Lung microvascular endothelial cell (primary cell): ENCODE measurements at regions not wholly inside any gene's neighbourhood (a gene's known extent, or its start where the extent isn't known, plus 50 kb on each side); places are given as distances from the start of the nearest gene placed in this dataset.
"Not testable (repeated sequence)": the region's sequence is repeated elsewhere in the genome, so short reads cannot be mapped to it uniquely, and the experiment has no call there.

Source experiments
- DNase-seq, 2 donors: peaks; one replicate each; pipeline versions ENCODE4 v3.0.0 to v3.0.0-alpha.2; 2010; ENCODE audit warnings: low read depth in 2 of 2

DNA sequence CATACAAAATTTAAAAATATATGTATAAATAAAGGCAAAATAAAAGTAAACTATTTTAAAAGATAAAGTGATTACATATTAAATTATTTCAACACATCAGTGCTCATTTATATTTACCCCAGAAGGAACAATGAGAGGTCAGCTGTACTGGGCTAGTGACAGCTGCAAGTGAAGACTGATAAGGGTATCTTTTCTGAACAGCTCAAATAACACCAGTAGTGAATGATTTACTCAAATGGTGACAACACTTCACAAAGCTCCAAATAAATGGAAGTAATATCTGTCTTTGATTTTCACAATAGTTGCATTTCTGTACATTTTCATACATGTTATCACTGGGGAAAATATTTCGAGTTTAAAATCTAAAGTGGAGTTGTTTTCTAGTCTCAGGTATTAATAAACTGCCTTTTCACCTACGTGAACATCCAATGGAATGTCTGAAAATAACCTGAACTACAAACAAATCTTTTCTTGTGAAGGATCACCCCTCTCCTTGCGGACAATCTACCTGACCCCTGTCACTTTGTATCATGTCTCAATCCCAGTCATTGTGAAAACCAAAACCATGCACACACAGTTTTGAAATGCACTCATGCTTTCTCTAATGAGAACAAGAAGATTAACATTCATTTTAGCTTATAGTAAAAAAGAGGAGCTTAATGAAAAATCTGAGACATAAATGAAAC is 1928.8 kb upstream of the CELF4 start:
- DNase-seq, result no peak

DNA sequence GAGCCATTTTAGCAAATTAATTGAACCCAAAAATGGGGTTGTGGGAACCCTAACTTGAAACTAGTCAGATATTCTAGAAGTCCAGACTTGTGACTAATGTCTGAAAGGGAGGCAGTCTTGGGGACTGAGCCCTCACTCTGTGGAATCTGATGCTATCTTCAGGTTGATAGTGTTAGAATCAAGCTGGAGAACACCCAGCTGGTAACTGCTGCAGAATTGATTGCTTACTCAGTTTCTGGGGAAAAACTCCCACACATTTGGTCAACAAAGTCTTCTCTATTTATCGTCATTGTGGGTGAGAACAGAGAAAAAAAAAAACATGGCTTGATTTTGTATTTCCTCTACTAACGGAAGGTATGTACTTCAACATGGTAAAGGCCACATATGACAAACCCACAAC is 1925.8 kb upstream of the CELF4 start:
- DNase-seq, result no peak

DNA sequence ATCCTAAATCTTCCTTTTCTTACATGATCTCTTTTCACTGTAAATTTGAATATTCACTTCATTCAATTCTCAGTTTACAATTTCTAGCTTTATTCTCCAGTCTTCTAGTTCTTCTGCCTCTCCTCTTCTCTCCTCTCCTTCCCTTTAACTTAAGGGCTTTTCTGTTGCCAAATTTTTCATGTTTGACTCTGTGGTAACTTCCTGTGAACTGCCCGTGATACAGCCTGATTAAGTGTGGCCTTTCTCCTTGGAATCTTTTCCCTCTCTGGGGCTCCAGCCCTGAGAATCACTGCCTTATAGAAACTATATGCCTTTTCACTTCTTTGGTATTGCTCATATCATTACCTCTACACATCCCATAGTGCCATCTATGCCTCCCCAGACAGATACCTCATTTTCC is 1923.8 kb upstream of the CELF4 start:
- DNase-seq, result peak in 1 of 2 donors; percentile 5

DNA sequence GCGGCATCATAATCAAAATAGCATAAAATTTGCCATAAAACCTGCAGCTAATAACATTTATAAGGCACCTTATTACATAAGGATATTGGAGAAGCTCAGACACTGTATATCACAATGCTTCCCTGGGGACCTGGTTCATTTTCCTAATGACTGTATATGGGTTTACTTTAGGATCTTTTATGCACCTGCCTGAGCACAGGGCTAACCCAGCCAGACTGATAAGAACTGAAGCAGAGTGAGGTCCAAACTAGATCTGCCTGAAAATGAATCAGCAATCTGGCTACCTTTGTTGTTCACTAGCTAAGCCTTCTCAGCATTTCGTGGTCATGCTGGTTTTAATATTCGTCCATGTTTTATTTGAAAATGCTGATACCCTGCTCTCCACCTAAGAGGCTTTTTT is 1922.3 kb upstream of the CELF4 start:
- no peak for DNase-seq

DNA sequence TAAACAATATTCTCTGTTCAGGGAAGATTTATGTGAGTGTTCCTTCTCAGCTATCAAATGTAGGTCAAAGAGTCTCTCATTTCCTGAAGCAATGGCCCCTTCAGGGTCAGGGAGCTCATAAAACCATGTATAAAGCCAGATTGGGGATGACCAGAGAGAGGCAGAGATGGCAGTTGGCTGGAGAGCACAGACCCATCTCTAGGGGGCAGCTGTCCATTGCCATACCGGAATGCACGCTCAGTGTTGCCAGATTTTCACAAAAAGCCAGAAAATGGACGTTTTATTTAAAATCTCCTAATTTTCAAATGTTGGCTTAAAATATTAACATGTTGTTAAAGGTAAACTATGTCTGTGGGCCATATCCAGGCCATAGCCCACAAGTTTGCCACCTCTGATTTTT is 1920.7 kb upstream of the CELF4 start:
- DNase-seq, result no peak

DNA sequence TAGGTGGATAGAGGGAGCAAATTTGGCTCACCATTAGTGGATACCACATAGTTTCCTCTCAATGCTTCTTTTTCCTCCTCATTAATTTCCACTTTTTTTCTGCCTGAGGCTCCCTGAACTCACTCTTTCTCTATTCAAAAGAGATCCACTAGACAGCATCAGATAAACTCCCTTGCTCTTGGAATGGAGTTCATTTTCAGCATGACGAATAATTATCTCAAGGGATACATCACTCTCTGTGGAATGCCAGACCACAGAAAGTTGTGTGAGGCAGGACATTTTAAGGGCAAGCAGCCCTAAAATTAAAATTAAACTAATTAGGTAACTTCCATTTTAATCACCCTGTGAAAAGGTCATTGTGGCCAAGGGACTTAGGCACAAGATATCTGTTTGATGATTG is 1920.1 kb upstream of the CELF4 start:
- DNase-seq, result no peak

DNA sequence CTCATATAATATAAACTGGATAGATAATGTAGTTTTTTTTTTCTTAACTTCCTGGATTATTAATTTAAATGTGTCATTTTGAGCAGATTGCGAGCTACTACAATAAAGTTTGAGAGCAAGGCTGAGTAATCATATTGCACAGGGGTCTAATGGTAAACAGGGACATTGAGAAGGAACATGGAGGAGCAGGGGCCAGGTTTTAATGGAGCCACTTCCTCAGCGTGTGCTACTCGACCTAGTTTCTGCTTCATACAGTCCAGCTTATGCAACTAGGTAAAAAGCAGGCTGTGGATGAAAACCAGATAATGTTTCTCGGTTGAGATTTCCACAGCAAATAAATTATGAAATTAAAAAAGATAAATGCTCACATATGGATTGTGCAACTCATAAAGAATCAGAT is 1915.7 kb upstream of the CELF4 start:
- no peak for DNase-seq

DNA sequence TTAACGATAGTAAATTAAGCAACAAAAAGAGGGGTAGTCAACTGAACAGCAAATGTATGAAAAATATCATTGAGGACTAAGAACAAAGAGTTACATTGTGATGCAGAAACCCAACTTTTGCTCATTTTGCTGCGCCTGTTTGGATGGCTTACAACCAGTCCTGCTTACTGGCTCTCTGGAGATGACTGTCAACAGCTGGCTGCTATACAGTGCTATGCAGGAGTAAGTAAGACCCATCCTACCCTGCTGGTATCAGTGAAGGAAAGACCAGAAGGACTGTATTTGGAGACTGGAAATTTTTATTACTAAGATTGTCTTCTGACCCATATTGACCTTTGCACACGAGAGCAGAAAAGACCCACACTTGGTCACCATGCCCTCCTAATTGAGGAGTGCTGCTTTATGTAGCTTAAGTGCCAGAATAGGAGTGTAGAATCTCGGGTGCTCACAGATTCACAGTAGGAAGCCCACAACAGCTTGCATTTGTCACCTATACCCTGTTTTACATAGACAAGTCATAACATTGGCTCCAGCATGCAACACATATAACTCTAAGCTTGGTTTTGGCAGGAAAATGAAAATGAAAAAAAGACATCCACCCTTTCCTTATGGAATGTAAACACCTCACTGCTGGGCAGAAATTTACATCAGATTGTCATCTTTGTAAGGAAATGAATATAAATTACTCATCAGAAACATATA is 1915.0 kb upstream of the CELF4 start:
- DNase-seq, result peak in 1 of 2 donors; percentile 1

DNA sequence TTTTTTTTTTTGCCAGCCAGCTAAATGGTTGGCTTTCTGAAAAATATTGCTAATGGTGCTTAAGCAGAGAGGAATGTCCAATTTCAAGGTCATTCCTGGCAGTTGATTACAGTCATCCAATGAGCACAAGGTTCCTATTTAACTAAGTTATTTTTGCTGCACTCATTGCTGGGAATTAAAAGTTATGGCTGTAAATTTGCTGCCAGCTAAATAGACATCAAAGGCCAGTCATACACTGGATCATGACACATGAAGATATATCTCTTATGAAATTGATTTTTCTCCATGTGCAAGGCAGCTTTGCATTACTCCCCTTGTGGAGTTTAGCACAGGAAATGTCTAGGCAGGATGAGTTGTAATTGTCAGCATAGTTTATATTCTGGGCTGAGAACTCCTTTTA is 1898.4 kb upstream of the CELF4 start:
- DNase-seq, result peak; percentile 22 to 43

DNA sequence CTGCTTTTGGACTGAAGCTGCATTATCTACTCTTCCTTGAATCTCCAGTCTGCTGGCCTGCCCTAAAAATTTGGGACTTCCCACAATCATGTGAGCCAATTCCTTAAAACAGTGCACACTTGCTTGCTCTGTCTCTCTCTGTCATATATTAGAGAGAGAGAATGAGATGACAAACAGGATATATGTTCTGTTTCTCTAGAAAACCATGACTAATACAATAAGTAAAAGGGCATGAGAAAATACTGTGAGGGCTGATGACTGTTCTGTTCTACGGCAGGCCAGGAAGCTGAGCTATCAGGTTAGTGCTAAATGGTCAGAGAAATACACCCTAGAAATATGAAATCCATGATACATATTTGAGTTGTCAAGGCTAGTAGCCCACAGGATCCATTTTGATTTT is 1896.8 kb upstream of the CELF4 start:
- peak; percentile 67 to 87 for DNase-seq

DNA sequence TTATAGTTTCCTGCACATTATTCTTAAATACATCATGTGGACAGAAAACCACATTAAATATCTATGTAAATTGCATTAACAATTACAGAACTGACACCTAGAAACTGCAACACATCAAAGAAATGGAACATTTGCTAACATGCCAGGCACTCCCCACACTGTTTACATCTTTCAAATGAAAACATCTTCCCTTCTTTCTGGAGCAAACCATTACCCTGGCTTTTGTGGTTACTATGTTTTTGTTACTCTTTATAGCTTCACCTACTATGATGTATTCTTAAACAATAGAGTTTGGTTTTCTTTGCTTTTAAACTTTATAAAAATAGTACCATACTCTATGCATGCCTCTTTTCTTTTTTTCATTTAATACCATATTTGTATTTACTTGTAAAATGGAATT is 1894.5 kb upstream of the CELF4 start:
- DNase-seq, result no peak

DNA sequence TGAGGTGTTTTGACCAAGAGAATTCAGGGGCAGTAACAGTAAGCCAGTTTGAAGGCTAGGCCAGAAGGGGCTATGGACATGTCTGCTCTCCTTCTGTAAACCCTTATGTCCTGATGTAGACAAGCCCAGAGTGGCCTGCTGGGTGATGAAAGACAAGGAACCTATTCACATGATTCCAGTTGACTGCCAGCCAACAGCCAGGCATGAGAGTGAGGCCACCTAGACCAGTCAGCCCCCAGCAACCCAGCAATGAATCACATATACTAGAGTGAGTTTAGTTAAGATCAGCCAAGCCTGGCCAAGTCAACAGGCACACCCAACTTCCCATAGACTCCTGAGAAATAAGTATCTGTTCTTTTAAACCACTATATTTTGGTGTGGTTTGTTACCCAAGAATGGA is 1889.7 kb upstream of the CELF4 start:
- DNase-seq, result peak; percentile 80 to 91

DNA sequence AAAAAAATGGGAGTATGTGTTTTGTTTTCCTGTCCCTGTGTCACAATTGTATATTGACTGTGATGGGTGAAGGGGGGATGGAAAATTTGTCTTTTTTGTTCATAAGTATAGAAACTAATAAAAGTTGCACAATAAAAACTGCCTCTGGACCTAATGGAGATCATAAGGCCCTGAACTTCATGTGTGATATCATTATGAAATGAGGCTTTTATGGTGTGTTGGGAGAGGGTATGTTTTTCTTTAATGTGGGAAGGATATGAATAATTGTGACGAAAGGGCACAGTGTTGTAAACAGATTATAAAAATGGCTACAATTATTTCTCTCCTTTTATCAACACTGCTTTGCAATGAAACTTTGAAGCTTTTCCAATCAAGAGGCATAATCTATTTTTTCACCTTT is 1889.3 kb upstream of the CELF4 start:
- peak; percentile 43 to 78 for DNase-seq

DNA sequence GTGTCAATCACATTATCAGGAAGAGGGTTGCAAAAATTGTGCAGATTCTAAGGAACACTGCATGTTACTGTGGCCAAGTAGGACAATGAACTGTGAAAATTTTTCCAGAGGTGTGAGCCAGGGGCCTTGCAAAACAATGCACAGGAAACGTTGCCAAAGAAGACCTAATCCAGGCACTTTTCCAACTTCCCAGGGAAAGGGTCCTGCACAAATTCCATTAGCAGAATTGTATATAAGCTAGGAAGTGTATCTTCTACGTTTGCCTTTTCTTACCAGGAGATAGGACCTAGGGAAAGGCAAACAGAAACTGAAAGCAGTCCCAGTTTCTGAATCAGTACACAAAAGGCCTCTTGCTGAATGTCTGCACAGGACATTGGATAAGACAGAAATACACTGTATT is 1888.3 kb upstream of the CELF4 start:
- DNase-seq, result peak; percentile 91 to 98

DNA sequence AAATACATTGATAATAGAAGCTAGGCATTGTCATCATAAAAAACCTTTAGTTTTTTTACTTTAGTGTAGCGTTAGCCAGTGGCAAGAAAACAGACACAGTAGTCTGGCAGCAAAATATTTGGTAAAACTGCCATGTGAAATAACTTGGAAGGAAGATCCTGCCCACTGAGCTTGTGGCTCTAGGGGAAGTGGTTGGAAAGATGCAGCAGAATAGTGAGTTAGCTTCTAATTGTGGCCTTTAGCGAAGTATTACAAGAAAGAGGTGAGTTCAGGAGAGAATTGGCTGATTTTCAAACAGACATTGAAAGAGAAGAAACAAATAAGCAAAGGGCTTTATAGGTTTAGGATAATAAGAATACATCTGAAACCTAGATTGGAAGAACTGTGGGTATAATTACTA is 1887.8 kb upstream of the CELF4 start:
- DNase-seq, result peak; percentile 15 to 33

DNA sequence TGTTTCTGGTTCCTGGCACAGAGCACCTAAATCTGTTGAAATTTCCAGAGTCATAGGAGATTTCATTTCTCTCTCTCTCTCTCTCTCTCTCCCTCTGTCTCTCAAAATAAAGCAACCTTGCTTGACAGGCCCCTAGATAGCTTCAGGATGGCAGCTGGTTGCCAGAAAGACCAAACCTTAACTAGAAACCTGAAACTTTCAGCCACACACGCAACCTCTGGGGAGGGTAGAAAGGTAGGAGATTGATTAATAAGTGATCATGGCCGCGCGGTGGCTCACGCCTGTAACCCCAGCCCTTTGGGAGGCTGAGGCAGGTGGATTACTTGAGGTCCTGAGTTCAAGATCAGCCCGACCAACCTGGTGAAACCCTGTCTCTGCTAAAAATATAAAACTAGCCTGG is 1885.4 kb upstream of the CELF4 start:
- DNase-seq, result no peak

DNA sequence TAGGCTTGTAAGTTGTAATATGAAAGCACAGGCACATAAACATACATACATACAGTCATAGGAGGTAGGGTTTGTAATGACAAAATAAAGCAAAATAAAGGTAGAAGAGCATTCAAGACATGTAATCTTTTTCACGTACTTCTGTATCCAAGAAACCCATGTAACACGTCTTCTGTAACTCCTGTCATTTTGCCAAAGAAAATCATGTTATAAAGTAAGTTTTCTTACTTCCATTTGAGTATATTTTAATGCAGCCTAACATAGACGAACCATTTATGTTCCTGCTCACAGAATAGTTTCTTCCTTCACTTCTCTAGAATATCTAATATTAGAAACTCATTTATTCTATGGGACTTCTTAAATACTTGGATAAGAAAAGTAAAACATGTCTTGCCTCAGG is 1884.0 kb upstream of the CELF4 start:
- no peak for DNase-seq

DNA sequence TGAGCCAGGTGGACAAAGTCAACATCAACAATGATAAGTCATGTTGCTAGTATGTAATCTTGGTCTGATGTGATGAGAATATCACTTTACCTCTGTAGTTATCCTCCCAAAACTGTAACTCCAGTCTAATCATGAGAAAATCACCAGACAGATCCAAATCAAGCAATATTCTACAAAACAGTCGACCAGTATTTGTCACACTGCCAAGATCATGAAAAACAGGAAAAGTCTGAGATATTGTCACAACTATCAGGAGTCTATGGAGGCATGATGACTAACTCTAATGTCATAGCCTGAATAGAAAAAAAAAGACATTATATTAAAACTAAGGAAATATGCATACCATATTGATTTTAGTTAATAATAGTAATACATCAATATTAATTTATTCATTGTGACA is 1883.3 kb upstream of the CELF4 start:
- peak; percentile 90 to 94 for DNase-seq

DNA sequence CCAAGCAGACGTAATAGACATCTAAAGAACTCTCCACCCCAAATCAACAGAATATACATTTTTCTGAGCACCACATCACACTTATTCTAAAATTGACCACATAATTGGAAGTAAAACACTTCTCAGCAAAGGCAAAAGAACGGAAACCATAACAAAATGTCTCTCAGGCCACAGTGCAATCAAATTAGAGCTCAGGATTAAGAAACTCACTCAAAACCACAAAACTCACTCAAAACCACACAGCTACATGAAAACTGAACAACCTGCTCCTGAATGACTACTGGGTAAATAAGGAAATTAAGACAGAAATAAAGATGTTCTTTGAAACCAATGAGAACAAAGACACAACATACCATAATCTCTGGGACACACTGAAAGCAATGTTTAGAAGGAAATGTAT is 1879.4 kb upstream of the CELF4 start:
- DNase-seq, result not testable (repeated sequence)

DNA sequence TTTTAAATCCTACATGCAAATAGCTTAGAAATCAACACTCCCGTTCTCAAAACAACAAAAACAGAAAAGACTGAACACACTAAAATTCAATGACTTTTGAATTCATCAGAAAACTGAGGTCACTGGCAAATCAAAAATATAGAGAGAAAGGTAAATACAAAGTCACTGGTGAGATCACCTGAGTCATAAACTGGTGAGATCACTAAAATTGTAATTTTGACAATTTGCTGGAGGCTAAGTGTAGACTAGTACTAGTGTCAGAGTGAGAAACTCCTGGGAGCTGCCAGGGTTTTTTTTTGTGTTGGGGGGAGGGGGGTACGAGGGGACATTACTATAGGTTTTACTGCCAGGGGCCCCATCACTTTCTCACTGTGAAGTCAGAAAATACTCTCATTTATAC is 1876.0 kb upstream of the CELF4 start:
- DNase-seq, result no peak

DNA sequence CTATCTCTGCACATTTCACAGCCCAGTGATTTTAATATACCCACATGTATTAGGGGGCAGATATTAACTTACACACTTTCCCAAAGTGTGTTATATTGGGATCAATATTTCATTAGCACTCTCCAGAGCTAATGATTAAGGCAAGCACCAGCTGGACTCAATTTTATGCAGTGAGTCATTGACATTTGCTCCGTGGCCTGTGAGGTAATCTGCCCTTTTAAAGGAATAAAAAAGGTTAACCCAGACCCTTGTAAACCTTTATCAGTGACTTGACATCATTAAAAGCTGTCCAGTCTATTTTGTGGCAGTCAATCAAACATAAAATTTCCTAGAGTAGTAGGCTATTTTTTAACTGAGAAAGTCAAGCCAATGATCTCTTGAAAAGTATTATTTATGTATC is 1870.4 kb upstream of the CELF4 start:
- no peak for DNase-seq

DNA sequence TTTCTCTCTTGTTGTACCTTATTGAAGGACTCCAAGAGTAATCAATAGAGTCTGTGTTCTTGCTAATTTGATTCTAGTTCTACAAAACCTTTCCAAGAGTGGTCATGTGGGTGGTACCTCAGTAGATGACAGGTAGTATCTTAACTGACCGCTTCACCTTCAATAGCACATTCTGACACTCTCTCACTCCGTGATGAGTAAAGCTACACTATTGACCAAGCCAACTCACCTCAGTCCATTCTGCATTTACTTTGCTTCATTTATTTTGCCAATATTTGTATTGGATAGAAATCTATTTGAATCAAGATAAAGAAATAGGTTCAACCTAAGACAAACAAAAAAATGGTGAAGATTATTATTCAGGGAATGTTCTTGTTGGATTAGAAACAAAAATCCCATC is 1869.6 kb upstream of the CELF4 start:
- no peak for DNase-seq

DNA sequence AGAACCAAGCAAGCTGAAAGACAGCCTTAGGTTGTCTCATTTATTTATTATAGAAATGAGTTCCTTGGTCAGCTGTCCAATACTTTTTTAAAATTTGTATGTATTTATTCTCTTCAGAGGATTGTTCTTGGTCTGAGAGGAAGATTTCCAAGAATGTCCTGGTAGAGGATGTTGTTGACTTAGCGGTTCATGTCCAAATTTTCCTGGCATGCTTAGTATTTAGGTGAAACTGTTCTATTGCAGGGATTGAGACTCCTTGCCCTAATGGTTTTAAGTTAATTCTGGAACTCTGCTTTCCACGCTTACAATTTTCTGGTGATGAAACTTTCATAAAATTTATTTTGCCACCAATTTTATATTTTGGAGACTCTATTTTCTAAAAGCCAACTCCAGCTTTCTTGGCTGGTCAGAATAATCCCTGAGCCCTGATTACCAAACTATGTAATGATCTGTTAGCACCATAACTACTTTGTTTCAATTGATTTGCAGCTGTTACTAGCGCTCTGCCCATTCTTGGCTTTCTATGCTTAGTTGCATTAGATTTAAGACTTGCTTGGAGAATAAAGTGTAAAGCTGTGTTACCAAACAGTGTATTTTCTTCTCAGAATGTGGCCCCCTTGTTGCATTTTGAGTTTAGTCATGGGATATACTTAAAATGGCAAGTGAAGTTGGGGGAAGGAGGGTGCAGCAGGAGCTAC is 1868.8 kb upstream of the CELF4 start:
- DNase-seq, result no peak
